ENCODE measurements at regions not wholly inside any gene's neighbourhood (a gene's known extent, or its start where the extent isn't known, plus 50 kb on each side); places are given as distances from the start of the nearest gene placed in this dataset.

DNA sequence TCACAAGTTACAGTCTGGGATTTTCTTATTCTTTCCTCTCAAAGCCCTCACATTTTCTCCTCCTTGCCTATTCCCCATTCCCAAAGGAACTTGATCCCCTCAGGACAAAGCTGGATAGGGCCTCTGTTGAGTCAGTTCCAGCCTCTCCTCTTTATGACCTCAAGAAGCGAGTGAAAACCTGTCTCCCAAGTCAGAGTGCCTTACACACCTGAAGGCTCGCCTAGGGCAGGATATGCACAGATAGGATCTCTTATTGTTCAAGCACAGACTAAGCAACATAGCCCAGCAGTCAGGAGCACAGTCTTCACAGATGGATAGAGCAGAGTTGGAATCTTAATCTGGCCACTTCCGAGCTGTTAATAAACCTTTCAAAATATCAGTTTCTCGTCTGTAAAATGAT is 60.8 kb upstream of the PRRC2C start:
- TF ChIP-seq, protein P1, sequence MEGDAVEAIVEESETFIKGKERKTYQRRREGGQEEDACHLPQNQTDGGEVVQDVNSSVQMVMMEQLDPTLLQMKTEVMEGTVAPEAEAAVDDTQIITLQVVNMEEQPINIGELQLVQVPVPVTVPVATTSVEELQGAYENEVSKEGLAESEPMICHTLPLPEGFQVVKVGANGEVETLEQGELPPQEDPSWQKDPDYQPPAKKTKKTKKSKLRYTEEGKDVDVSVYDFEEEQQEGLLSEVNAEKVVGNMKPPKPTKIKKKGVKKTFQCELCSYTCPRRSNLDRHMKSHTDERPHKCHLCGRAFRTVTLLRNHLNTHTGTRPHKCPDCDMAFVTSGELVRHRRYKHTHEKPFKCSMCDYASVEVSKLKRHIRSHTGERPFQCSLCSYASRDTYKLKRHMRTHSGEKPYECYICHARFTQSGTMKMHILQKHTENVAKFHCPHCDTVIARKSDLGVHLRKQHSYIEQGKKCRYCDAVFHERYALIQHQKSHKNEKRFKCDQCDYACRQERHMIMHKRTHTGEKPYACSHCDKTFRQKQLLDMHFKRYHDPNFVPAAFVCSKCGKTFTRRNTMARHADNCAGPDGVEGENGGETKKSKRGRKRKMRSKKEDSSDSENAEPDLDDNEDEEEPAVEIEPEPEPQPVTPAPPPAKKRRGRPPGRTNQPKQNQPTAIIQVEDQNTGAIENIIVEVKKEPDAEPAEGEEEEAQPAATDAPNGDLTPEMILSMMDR (IDR thresholded peaks at IDR 0.05) = no peak
- no peak for TF ChIP-seq POLR2AphosphoS5 (IDR thresholded peaks at IDR 0.05)

Data from stomach (tissue), 4 donors.